Suprapubic skin (tissue), 4 donors: ENCODE measurements at regions not wholly inside any gene's neighbourhood (a gene's known extent, or its start where the extent isn't known, plus 50 kb on each side); places are given as distances from the start of the nearest gene placed in this dataset.

Experiments
- EP300 ChIP-seq: sonication (generic); formaldehyde crosslinking; IDR thresholded peaks from one replicate; pipeline ENCODE4 v1.6.1; 2017; ENCODE audit warnings: antibody characterized with exemption
- POLR2AphosphoS5 ChIP-seq, 3 donors: sonication (generic); formaldehyde crosslinking; IDR thresholded peaks; one replicate each; pipeline ENCODE4 v1.6.1; 2017; ENCODE audit warnings: antibody characterized with exemption in 3 of 3
- TF ChIP-seq, protein P1 (sequence below), 2 donors: fragments of 200-600 bp in 1 of 2; fragments of 450-650 bp in 1 of 2; sonication (generic) in 1 of 2; IDR thresholded peaks; one replicate each; pipeline ENCODE4 v1.5.1; 2016 to 2019; ENCODE audit warnings: antibody characterized with exemption in 2 of 2, mild to moderate bottlenecking in 1 of 2, moderate library complexity in 1 of 2

GRCh38 chr5:166553778-166554177, 1737.7 kb upstream of the WWC1 start:
- TF ChIP-seq, protein P1, sequence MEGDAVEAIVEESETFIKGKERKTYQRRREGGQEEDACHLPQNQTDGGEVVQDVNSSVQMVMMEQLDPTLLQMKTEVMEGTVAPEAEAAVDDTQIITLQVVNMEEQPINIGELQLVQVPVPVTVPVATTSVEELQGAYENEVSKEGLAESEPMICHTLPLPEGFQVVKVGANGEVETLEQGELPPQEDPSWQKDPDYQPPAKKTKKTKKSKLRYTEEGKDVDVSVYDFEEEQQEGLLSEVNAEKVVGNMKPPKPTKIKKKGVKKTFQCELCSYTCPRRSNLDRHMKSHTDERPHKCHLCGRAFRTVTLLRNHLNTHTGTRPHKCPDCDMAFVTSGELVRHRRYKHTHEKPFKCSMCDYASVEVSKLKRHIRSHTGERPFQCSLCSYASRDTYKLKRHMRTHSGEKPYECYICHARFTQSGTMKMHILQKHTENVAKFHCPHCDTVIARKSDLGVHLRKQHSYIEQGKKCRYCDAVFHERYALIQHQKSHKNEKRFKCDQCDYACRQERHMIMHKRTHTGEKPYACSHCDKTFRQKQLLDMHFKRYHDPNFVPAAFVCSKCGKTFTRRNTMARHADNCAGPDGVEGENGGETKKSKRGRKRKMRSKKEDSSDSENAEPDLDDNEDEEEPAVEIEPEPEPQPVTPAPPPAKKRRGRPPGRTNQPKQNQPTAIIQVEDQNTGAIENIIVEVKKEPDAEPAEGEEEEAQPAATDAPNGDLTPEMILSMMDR (IDR thresholded peaks at IDR 0.05) = no peak
- TF ChIP-seq EP300 = no peak
- TF ChIP-seq POLR2AphosphoS5 (IDR thresholded peaks at IDR 0.05) = no peak
